ES-I3 (cell line): ENCODE measurements at regions not wholly inside any gene's neighbourhood (a gene's known extent, or its start where the extent isn't known, plus 50 kb on each side); places are given as distances from the start of the nearest gene placed in this dataset.
"Not testable (repeated sequence)": the region's sequence is repeated elsewhere in the genome, so short reads cannot be mapped to it uniquely, and the experiment has no call there.

Experiments
- H3K36me3 ChIP-seq: 2 replicates; pipeline ENCODE4 v1.6.1; 2013; ENCODE audit warnings: mild to moderate bottlenecking, low read length, control low read depth, moderate library complexity; ENCODE audit not compliant: insufficient read depth
- H3K4me1 ChIP-seq: 2 replicates; pipeline ENCODE4 v1.6.1; 2013; ENCODE audit warnings: mild to moderate bottlenecking, control low read depth, low read length; ENCODE audit not compliant: insufficient read depth
- H3K9ac ChIP-seq: 2 replicates; pipeline ENCODE4 v1.6.1; 2013; ENCODE audit warnings: low read depth, mild to moderate bottlenecking, low read length, moderate library complexity
- H3K9me3 ChIP-seq: 2 replicates; pipeline ENCODE4 v1.6.1; 2013; ENCODE audit warnings: mild to moderate bottlenecking, low read length, moderate library complexity; ENCODE audit not compliant: control insufficient read depth, insufficient read depth

- Histone ChIP-seq H3K9ac (no peak overlapping the region), H3K4me1 (peaks cover 5% of the 10 kb centered on the region; the same call in 1 of the 2 replicates), H3K36me3 (no peaks in the 10 kb centered on the region), H3K9me3 (no peaks in the 10 kb centered on the region; the same call in 1 of the 2 replicates)
These were observed 95.2 kb upstream of the PWP1 start for GRCh38 chr12:107590413-107590812.

- Histone ChIP-seq H3K36me3 (no peaks in the 10 kb centered on the region), H3K4me1 (0 out of 2 replicates have a peak, but pooled peaks cover under 1% of the 10 kb centered on the region)
These were observed 94.7 kb upstream of the PWP1 start for GRCh38 chr12:107590814-107591375.

GRCh38 chr12:107593713-107594381, 91.8 kb upstream of the PWP1 start:
- Histone ChIP-seq H3K36me3 (no peaks in the 10 kb centered on the region), H3K9me3 (no peaks in the 10 kb centered on the region; the same call in 1 of the 2 replicates), H3K4me1 (no peaks in the 10 kb centered on the region), H3K9ac (no peak overlapping the region)

More at GRCh38 chr12:107590814-107591375, 94.7 kb upstream of the PWP1 start:
- Histone ChIP-seq H3K9me3 (no peaks in the 10 kb centered on the region; the same call in 1 of the 2 replicates), H3K9ac (no peak overlapping the region)

- Histone ChIP-seq H3K9me3 (no peaks in the 10 kb centered on the region; the same call in 1 of the 2 replicates), H3K9ac (no peak overlapping the region), H3K4me1 (no peaks in the 10 kb centered on the region), H3K36me3 (no peaks in the 10 kb centered on the region)
These were observed 90.6 kb upstream of the PWP1 start for GRCh38 chr12:107594995-107595394.

- no peaks in the 10 kb centered on the region for H3K36me3 ChIP-seq
- no peaks in the 10 kb centered on the region for H3K4me1 ChIP-seq
- H3K9me3 ChIP-seq: no peaks in the 10 kb centered on the region; the same call in 1 of the 2 replicates
- H3K9ac ChIP-seq: no peak overlapping the region
These were observed 87.7 kb upstream of the PWP1 start for GRCh38 chr12:107597695-107598410.

GRCh38 chr12:107598906-107599305, 86.7 kb upstream of the PWP1 start:
- H3K9ac ChIP-seq: no peak overlapping the region
- no peaks in the 10 kb centered on the region for H3K9me3 ChIP-seq
- no peaks in the 10 kb centered on the region for H3K36me3 ChIP-seq
- no peaks in the 10 kb centered on the region for H3K4me1 ChIP-seq

GRCh38 chr12:107600581-107601144, 84.9 kb upstream of the PWP1 start:
- Histone ChIP-seq H3K9me3 (no peaks in the 10 kb centered on the region), H3K36me3 (no peaks in the 10 kb centered on the region), H3K9ac (no peak overlapping the region), H3K4me1 (no peaks in the 10 kb centered on the region)

GRCh38 chr12:107602446-107602845, 83.2 kb upstream of the PWP1 start:
- Histone ChIP-seq H3K4me1 (no peaks in the 10 kb centered on the region), H3K9me3 (no peaks in the 10 kb centered on the region), H3K9ac (no peak overlapping the region), H3K36me3 (no peaks in the 10 kb centered on the region)

GRCh38 chr12:107605293-107605692, 80.3 kb upstream of the PWP1 start:
- peaks cover 13% of the 10 kb centered on the region for H3K4me1 ChIP-seq
- no peak overlapping the region for H3K9ac ChIP-seq
- no peaks in the 10 kb centered on the region for H3K36me3 ChIP-seq
- no peaks in the 10 kb centered on the region for H3K9me3 ChIP-seq

GRCh38 chr12:107607464-107608392, 77.9 kb upstream of the PWP1 start:
- Histone ChIP-seq H3K4me1 (peaks cover 18% of the 10 kb centered on the region), H3K9ac (no peak overlapping the region), H3K36me3 (no peaks in the 10 kb centered on the region), H3K9me3 (no peaks in the 10 kb centered on the region)

- H3K4me1 ChIP-seq: peaks cover 18% of the 10 kb centered on the region
- H3K9me3 ChIP-seq, H3K36me3 ChIP-seq, H3K9ac ChIP-seq: not testable (repeated sequence)
These were observed 76.8 kb upstream of the PWP1 start for GRCh38 chr12:107608779-107609178.

- Histone ChIP-seq H3K9me3 (no peaks in the 10 kb centered on the region), H3K4me1 (peaks cover 18% of the 10 kb centered on the region), H3K36me3 (no peaks in the 10 kb centered on the region), H3K9ac (peak overlapping the region; percentile 17)
These were observed 75.4 kb upstream of the PWP1 start for GRCh38 chr12:107610021-107610859.

- peaks cover 18% of the 10 kb centered on the region for H3K4me1 ChIP-seq
- H3K36me3 ChIP-seq: no peaks in the 10 kb centered on the region
- H3K9me3 ChIP-seq: no peaks in the 10 kb centered on the region
- H3K9ac ChIP-seq: no peak overlapping the region
These were observed 73.1 kb upstream of the PWP1 start for GRCh38 chr12:107612508-107612907.
